Osteocyte (in vitro differentiated cells): ENCODE measurements at regions not wholly inside any gene's neighbourhood (a gene's known extent, or its start where the extent isn't known, plus 50 kb on each side); places are given as distances from the start of the nearest gene placed in this dataset.

Experiments used
- DNase-seq: peaks from one replicate; pipeline ENCODE4 v3.0.0; 2021; ENCODE audit warnings: mixed read lengths; ENCODE audit not compliant: unreplicated experiment; ENCODE audit errors: extremely low spot score
- H3K27ac Mint-ChIP-seq: one replicate; pipeline ENCODE4 v1.8.0; 2021; ENCODE audit warnings: mild to moderate bottlenecking, mixed read lengths; ENCODE audit not compliant: unreplicated experiment
- H3K27me3 Mint-ChIP-seq: one replicate; pipeline ENCODE4 v1.8.0; 2021; ENCODE audit warnings: mixed read lengths; ENCODE audit not compliant: unreplicated experiment
- H3K36me3 Mint-ChIP-seq: one replicate; pipeline ENCODE4 v1.8.0; 2021; ENCODE audit warnings: mixed read lengths; ENCODE audit not compliant: unreplicated experiment
- H3K4me1 Mint-ChIP-seq: one replicate; pipeline ENCODE4 v1.8.0; 2021; ENCODE audit warnings: mixed read lengths; ENCODE audit not compliant: unreplicated experiment
- H3K4me3 Mint-ChIP-seq: one replicate; pipeline ENCODE4 v1.8.0; 2021; ENCODE audit warnings: mild to moderate bottlenecking, moderate library complexity, mixed read lengths; ENCODE audit not compliant: unreplicated experiment
- H3K9me3 Mint-ChIP-seq: one replicate; pipeline ENCODE4 v1.8.0; 2021; ENCODE audit warnings: mixed read lengths; ENCODE audit not compliant: unreplicated experiment
- TF ChIP-seq, protein P1 (sequence below): fragments of 200-600 bp; sonication (generic); IDR thresholded peaks from 2 replicates; pipeline ENCODE4 v1.5.0; 2021; ENCODE audit warnings: antibody characterized with exemption, mild to moderate bottlenecking, moderate library complexity

DNA sequence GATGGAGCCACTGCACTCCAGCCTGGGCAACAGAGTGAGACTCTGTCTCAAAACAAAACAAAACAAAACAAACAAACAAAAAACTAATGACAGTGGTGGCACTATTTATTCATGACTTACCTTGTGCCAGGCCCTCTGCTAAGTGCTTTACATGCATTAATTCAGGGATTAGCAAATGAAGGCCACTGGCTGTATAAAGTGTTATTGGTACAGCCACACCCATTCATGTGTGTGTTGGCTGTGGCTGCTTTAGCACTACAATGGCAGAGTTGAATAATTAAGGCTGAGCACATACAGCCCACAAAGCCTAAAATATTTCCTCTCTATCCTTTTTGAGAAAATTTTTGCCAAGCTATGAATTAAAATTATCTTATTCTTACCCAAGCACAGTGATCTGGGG lies 531.8 kb upstream of the CDH5 start:
- Mint-ChIP-seq H3K27me3 (peaks cover 12% of the 10 kb centered on the region), H3K4me3 (no peak overlapping the region), H3K36me3 (no peaks in the 10 kb centered on the region), H3K4me1 (no peaks in the 10 kb centered on the region), H3K9me3 (no peaks in the 10 kb centered on the region), H3K27ac (no peak overlapping the region)
- TF ChIP-seq, protein P1, sequence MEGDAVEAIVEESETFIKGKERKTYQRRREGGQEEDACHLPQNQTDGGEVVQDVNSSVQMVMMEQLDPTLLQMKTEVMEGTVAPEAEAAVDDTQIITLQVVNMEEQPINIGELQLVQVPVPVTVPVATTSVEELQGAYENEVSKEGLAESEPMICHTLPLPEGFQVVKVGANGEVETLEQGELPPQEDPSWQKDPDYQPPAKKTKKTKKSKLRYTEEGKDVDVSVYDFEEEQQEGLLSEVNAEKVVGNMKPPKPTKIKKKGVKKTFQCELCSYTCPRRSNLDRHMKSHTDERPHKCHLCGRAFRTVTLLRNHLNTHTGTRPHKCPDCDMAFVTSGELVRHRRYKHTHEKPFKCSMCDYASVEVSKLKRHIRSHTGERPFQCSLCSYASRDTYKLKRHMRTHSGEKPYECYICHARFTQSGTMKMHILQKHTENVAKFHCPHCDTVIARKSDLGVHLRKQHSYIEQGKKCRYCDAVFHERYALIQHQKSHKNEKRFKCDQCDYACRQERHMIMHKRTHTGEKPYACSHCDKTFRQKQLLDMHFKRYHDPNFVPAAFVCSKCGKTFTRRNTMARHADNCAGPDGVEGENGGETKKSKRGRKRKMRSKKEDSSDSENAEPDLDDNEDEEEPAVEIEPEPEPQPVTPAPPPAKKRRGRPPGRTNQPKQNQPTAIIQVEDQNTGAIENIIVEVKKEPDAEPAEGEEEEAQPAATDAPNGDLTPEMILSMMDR: no peak
- no peak for DNase-seq

DNA sequence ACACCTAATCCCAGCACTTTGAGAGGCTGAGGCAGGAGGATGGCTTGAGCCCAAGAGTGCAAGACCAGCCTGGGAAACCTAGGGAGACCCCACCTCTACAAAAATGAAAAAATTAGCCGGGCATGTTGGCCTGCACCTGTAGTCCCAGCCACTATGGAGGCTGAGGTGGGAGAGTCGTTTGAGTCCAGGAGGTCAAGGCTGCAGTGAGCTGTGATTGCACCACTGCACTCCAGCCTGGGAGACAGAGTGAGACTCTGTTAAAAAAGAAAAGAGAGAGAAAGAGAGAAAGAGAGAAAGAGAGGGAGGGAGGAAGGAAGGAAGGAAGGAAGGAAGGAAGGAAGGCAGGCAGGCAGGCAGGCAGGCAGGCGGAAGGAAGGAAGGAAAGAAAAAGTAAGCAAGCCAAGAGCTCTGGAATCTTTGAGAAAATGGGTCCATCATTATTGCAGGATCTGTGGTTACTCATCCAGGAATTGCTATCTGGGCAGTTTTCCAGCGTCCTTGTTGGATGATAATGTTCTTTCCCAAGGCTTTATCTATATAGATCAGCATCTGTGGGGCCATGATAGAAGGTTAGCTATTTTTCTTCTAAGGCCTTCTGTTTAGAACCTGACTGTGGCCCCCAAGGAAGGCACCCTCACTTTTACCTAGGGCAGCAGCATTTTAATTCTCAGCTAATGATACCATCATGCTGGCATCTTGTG lies 533.2 kb upstream of the CDH5 start:
- Mint-ChIP-seq H3K9me3 (no peaks in the 10 kb centered on the region), H3K4me3 (no peak overlapping the region), H3K4me1 (no peaks in the 10 kb centered on the region), H3K36me3 (no peaks in the 10 kb centered on the region), H3K27me3 (peaks cover 17% of the 10 kb centered on the region), H3K27ac (no peak overlapping the region)
- no peak for DNase-seq
- TF ChIP-seq, protein P1: no peak

DNA sequence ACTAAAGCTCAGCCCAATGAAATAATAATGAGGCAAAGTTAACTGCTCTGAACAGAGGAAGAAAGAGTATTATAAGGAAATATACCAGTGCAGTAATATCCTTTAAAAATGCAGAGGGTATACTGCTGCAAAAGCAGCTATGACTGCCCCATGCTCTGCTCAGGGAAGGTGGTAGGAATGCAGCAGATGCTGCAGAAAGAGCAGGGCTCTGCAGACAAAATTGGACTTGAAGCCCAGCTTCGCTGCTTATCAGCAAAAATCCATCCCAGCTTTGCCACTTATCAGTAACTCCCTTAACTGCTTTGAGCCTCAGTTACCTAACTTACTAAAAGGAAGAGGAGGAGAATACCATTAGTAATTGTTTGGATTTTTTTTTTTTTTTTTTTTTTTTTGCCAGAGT lies 533.8 kb upstream of the CDH5 start:
- Mint-ChIP-seq H3K9me3 (no peaks in the 10 kb centered on the region), H3K27me3 (peaks cover 17% of the 10 kb centered on the region), H3K4me3 (no peak overlapping the region), H3K27ac (no peak overlapping the region), H3K36me3 (no peaks in the 10 kb centered on the region), H3K4me1 (no peaks in the 10 kb centered on the region)
- no peak for DNase-seq
- TF ChIP-seq, protein P1: no peak

DNA sequence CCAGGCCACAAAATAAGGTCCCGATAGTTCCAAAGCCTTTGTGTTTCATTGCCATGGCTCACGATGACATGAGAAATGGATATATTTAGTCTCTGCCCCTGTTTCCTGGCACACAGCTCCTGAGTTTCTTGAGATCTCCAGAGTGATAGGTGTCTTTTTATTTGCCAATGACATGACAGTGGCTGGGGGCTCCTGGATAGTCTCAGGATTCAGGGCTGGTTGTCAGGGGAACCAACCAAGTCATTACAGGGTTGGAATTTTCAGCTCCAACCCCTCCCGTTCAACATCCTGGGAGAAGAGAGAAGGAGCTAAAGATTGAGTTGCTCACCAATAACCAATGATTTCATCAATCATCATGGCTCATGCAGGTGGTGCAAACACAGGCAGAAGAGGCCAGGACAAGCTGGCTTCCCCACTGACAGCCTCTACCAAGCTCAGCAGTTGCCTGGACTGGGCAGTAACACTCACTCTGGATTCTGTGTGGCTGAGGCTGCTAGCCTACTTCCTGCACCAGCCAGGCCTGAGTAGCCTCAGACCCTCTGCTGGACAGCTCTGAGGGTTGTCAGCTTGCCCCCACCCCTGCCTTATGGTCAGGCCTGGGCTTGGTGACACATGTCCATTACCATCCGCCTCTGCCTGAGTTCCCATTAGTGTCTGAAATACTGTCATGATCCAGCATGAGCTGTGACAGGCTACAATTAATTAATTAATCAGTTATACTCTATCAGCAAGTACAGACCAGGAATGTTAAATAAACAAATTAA lies 534.4 kb upstream of the CDH5 start:
- Mint-ChIP-seq H3K9me3 (no peaks in the 10 kb centered on the region), H3K4me1 (no peaks in the 10 kb centered on the region), H3K36me3 (no peaks in the 10 kb centered on the region), H3K27ac (no peak overlapping the region), H3K27me3 (peaks cover 17% of the 10 kb centered on the region), H3K4me3 (no peak overlapping the region)
- peak; percentile 25 for DNase-seq
- TF ChIP-seq, protein P1: no peak

DNA sequence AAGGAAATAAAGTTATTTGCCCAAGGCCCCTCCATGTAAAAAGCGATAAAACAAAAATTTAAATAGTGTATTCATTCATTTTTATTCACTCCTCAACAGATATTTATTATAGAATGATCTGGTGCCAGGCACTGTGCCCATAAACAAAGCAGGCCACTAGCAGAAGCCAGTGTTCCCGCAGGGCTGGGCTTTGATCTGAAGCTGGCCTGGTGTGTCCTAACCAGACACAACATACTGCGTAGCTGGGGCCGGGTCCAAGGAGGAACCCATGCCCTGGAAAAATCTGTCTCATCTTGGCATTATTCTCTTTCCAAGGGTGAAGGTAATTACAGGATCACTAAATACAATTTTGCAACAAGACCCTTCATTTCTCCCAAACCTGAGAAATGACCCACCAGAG lies 537.4 kb upstream of the CDH5 start:
- Mint-ChIP-seq H3K9me3 (no peaks in the 10 kb centered on the region), H3K27me3 (peaks cover 29% of the 10 kb centered on the region), H3K27ac (no peak overlapping the region), H3K4me1 (no peaks in the 10 kb centered on the region), H3K4me3 (no peak overlapping the region), H3K36me3 (no peaks in the 10 kb centered on the region)
- TF ChIP-seq, protein P1: no peak
- peak; percentile 44 for DNase-seq
